ENCODE measurements at regions not wholly inside any gene's neighbourhood (a gene's known extent, or its start where the extent isn't known, plus 50 kb on each side); places are given as distances from the start of the nearest gene placed in this dataset.

GRCh38 chr9:88193766-88194165 is 55.5 kb upstream of the SPATA31C2 start:
- Histone ChIP-seq H3K4me1 (ENCODE audit: insufficient read depth, low read length, poor library complexity, severe bottlenecking) (peaks cover 11% of the 10 kb centered on the region), H3K9me3 (ENCODE audit: insufficient read depth, low read depth, low read length) (no peaks in the 10 kb centered on the region), H3K4me3 (ENCODE audit: low read length, poor library complexity, severe bottlenecking) (no peak overlapping the region), H3K9ac (ENCODE audit: low read depth, low read length, poor library complexity, severe bottlenecking) (no peak overlapping the region), H3K27me3 (ENCODE audit: insufficient read depth, low read length, poor library complexity, severe bottlenecking) (no peaks in the 10 kb centered on the region), H4K20me1 (ENCODE audit: insufficient read depth, low read length, poor library complexity, severe bottlenecking) (no peaks in the 10 kb centered on the region), H3K36me3 (ENCODE audit: insufficient read depth, low read length) (no peaks in the 10 kb centered on the region), H3K79me2 (ENCODE audit: insufficient read depth, low read length) (no peaks in the 10 kb centered on the region), H2AFZ (ENCODE audit: low read length) (no peak overlapping the region), H3F3A (ENCODE audit: low read depth) (no peaks in the 10 kb centered on the region), H3K9me2 (replicated peaks; ENCODE audit: low read depth, low read length) (no peaks in the 10 kb centered on the region), H3K4me2 (ENCODE audit: low read depth, low read length, poor library complexity, severe bottlenecking) (no peak overlapping the region)
- TF ChIP-seq EZH2phosphoT487 (IDR thresholded peaks at IDR 0.05; ENCODE audit: borderline replicate concordance): no peak
- TF ChIP-seq, protein P1, sequence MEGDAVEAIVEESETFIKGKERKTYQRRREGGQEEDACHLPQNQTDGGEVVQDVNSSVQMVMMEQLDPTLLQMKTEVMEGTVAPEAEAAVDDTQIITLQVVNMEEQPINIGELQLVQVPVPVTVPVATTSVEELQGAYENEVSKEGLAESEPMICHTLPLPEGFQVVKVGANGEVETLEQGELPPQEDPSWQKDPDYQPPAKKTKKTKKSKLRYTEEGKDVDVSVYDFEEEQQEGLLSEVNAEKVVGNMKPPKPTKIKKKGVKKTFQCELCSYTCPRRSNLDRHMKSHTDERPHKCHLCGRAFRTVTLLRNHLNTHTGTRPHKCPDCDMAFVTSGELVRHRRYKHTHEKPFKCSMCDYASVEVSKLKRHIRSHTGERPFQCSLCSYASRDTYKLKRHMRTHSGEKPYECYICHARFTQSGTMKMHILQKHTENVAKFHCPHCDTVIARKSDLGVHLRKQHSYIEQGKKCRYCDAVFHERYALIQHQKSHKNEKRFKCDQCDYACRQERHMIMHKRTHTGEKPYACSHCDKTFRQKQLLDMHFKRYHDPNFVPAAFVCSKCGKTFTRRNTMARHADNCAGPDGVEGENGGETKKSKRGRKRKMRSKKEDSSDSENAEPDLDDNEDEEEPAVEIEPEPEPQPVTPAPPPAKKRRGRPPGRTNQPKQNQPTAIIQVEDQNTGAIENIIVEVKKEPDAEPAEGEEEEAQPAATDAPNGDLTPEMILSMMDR (conservative IDR thresholded peaks at IDR 0.05; ENCODE audit: low read length): no peak

GRCh38 chr9:88191456-88191855 is 53.2 kb upstream of the SPATA31C2 start:
- no peaks in the 10 kb centered on the region for H3K9me3 ChIP-seq (ENCODE audit: insufficient read depth, low read depth, low read length)
- H2AFZ ChIP-seq (ENCODE audit: low read length): no peak overlapping the region
- no peaks in the 10 kb centered on the region for H3K4me1 ChIP-seq (ENCODE audit: insufficient read depth, low read length, poor library complexity, severe bottlenecking)
- H3K79me2 ChIP-seq (ENCODE audit: insufficient read depth, low read length): no peaks in the 10 kb centered on the region
- no peak overlapping the region for H3K4me2 ChIP-seq (ENCODE audit: low read depth, low read length, poor library complexity, severe bottlenecking)
- no peaks in the 10 kb centered on the region for H3K27me3 ChIP-seq (ENCODE audit: insufficient read depth, low read length, poor library complexity, severe bottlenecking)
- H3F3A ChIP-seq (ENCODE audit: low read depth): no peaks in the 10 kb centered on the region
- H3K9me2 ChIP-seq (replicated peaks; ENCODE audit: low read depth, low read length): no peaks in the 10 kb centered on the region
- no peaks in the 10 kb centered on the region for H4K20me1 ChIP-seq (ENCODE audit: insufficient read depth, low read length, poor library complexity, severe bottlenecking)
- H3K4me3 ChIP-seq (ENCODE audit: low read length, poor library complexity, severe bottlenecking): no peak overlapping the region
- TF ChIP-seq, protein P1 (conservative IDR thresholded peaks at IDR 0.05; ENCODE audit: low read length): no peak
- TF ChIP-seq EZH2phosphoT487 (IDR thresholded peaks at IDR 0.05; ENCODE audit: borderline replicate concordance): no peak
- H3K9ac ChIP-seq (ENCODE audit: low read depth, low read length, poor library complexity, severe bottlenecking): no peak overlapping the region
- H3K36me3 ChIP-seq (ENCODE audit: insufficient read depth, low read length): no peaks in the 10 kb centered on the region

GRCh38 chr9:88189371-88189770 is 51.1 kb upstream of the SPATA31C2 start:
- H3K4me1 ChIP-seq (ENCODE audit: insufficient read depth, low read length, poor library complexity, severe bottlenecking): no peaks in the 10 kb centered on the region
- H3K4me2 ChIP-seq (ENCODE audit: low read depth, low read length, poor library complexity, severe bottlenecking): no peak overlapping the region
- H3K27me3 ChIP-seq (ENCODE audit: insufficient read depth, low read length, poor library complexity, severe bottlenecking): no peaks in the 10 kb centered on the region
- TF ChIP-seq, protein P1 (conservative IDR thresholded peaks at IDR 0.05; ENCODE audit: low read length): no peak
- no peak for TF ChIP-seq EZH2phosphoT487 (IDR thresholded peaks at IDR 0.05; ENCODE audit: borderline replicate concordance)
- H3K36me3 ChIP-seq (ENCODE audit: insufficient read depth, low read length): no peaks in the 10 kb centered on the region
- H3K9me3 ChIP-seq (ENCODE audit: insufficient read depth, low read depth, low read length): no peaks in the 10 kb centered on the region
- no peak overlapping the region for H2AFZ ChIP-seq (ENCODE audit: low read length)
- no peaks in the 10 kb centered on the region for H4K20me1 ChIP-seq (ENCODE audit: insufficient read depth, low read length, poor library complexity, severe bottlenecking)
- H3K79me2 ChIP-seq (ENCODE audit: insufficient read depth, low read length): no peaks in the 10 kb centered on the region
- H3K9me2 ChIP-seq (replicated peaks; ENCODE audit: low read depth, low read length): no peaks in the 10 kb centered on the region
- H3K9ac ChIP-seq (ENCODE audit: low read depth, low read length, poor library complexity, severe bottlenecking): no peak overlapping the region
- no peaks in the 10 kb centered on the region for H3F3A ChIP-seq (ENCODE audit: low read depth)
- no peak overlapping the region for H3K4me3 ChIP-seq (ENCODE audit: low read length, poor library complexity, severe bottlenecking)

Measured in Loucy (cell line).